Neural crest cell (in vitro differentiated cells): ENCODE measurements at regions not wholly inside any gene's neighbourhood (a gene's known extent, or its start where the extent isn't known, plus 50 kb on each side); places are given as distances from the start of the nearest gene placed in this dataset.

Source experiments
- DNase-seq: peaks from one replicate; pipeline ENCODE4 v3.0.0; 2021; ENCODE audit warnings: low read depth, mixed read lengths, low spot score
- H3K27ac Mint-ChIP-seq: one replicate; pipeline ENCODE4 v1.8.0; 2021; ENCODE audit warnings: mild to moderate bottlenecking, mixed read lengths; ENCODE audit not compliant: unreplicated experiment
- H3K27me3 Mint-ChIP-seq: 2 replicates; pipeline ENCODE4 v1.8.0; 2021; ENCODE audit warnings: low read depth, mild to moderate bottlenecking, mixed read lengths
- H3K36me3 Mint-ChIP-seq: 2 replicates; pipeline ENCODE4 v1.8.0; 2021; ENCODE audit warnings: low read depth, mild to moderate bottlenecking, mixed read lengths
- H3K4me1 Mint-ChIP-seq: 2 replicates; pipeline ENCODE4 v1.8.0; 2021; ENCODE audit warnings: mixed read lengths
- H3K4me3 Mint-ChIP-seq: one replicate; pipeline ENCODE4 v1.8.0; 2021; ENCODE audit warnings: mild to moderate bottlenecking, mixed read lengths
- H3K9me3 Mint-ChIP-seq: 2 replicates; pipeline ENCODE4 v1.8.0; 2021; ENCODE audit warnings: mixed read lengths
- TF ChIP-seq, protein P1 (sequence below): fragments of 200-600 bp; sonication (generic); conservative IDR thresholded peaks from 2 replicates; pipeline ENCODE4 v1.5.0; 2021; ENCODE audit warnings: antibody characterized with exemption, mild to moderate bottlenecking

DNA sequence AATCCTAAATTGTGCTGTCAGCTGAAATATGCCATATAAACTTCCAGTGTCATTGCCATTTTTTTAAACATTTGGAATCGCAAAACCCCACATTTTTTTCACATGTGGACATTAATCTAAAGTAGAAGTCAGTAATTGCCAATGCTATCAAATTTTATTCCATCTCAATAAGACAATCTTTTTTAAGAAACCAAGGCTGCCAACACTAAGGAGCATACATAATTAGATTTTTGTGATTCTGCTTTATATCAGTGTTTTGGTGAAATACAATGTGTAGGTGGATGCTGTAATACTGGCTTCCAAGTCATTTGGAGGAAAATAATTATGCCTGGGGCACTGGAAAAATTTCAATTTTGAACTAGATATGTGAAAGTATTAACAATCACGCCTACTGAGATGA lies 256.7 kb downstream of the ZPLD1 start:
- TF ChIP-seq, protein P1, sequence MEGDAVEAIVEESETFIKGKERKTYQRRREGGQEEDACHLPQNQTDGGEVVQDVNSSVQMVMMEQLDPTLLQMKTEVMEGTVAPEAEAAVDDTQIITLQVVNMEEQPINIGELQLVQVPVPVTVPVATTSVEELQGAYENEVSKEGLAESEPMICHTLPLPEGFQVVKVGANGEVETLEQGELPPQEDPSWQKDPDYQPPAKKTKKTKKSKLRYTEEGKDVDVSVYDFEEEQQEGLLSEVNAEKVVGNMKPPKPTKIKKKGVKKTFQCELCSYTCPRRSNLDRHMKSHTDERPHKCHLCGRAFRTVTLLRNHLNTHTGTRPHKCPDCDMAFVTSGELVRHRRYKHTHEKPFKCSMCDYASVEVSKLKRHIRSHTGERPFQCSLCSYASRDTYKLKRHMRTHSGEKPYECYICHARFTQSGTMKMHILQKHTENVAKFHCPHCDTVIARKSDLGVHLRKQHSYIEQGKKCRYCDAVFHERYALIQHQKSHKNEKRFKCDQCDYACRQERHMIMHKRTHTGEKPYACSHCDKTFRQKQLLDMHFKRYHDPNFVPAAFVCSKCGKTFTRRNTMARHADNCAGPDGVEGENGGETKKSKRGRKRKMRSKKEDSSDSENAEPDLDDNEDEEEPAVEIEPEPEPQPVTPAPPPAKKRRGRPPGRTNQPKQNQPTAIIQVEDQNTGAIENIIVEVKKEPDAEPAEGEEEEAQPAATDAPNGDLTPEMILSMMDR: no peak
- Mint-ChIP-seq H3K27me3 (no peaks in the 10 kb centered on the region), H3K4me3 (no peak overlapping the region), H3K4me1 (no peaks in the 10 kb centered on the region), H3K27ac (no peak overlapping the region), H3K9me3 (peaks cover 4% of the 10 kb centered on the region), H3K36me3 (peaks cover 4% of the 10 kb centered on the region)
- no peak for DNase-seq

DNA sequence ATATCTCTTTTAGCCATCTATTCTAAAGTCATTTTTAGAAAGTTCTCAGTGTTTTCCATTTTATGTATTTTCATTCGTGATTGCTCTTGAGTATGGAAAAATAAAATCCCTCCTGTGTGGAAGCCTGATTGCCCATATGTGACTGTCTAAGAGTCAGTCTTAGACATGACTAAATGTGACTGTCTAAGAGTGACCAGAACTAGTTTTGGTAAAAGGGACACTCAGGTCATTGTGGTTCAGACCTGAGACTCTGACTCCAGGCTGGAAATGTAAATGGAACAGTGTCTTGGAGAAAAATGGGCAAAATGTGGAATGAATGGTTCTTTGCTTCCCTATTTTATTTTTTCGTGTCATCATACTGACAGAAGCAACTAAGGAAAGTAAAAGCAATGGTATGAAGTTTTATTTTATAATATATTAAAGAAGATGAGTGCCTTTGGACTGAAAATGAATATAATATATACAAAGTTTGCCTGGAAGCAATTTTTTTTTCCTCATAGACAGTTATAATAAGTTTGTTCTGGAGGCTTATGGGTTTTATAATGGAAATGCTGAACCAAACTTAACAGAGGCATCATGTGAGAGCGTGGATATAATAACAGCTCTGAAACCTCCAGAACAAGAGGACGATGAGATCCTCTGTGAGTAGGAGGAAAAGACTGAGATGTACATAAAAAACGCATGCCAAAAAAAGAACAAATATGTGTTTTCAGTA lies 264.4 kb downstream of the ZPLD1 start:
- Mint-ChIP-seq H3K4me3 (no peak overlapping the region), H3K27ac (no peak overlapping the region), H3K36me3 (no peaks in the 10 kb centered on the region), H3K4me1 (no peaks in the 10 kb centered on the region), H3K27me3 (no peaks in the 10 kb centered on the region), H3K9me3 (no peaks in the 10 kb centered on the region)
- TF ChIP-seq, protein P1: no peak
- no peak for DNase-seq

DNA sequence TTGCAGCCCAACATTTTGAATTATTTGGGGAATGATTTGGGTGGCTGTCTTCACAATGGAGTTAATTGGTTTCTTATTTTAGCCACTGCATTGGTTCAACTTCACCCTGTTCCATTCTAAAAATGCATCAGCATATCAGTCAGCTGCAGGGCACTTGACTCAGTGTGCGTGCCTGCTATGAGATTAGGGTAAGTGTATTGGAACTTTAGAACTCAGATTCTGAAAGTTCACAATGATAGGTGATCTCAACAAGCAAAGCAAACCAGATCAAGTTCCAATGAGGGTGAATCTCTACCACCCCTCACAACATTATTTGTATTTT lies 265.0 kb downstream of the ZPLD1 start:
- Mint-ChIP-seq H3K36me3 (no peaks in the 10 kb centered on the region), H3K27me3 (no peaks in the 10 kb centered on the region), H3K27ac (no peak overlapping the region), H3K4me1 (no peaks in the 10 kb centered on the region), H3K9me3 (no peaks in the 10 kb centered on the region), H3K4me3 (no peak overlapping the region)
- TF ChIP-seq, protein P1: no peak
- no peak for DNase-seq

DNA sequence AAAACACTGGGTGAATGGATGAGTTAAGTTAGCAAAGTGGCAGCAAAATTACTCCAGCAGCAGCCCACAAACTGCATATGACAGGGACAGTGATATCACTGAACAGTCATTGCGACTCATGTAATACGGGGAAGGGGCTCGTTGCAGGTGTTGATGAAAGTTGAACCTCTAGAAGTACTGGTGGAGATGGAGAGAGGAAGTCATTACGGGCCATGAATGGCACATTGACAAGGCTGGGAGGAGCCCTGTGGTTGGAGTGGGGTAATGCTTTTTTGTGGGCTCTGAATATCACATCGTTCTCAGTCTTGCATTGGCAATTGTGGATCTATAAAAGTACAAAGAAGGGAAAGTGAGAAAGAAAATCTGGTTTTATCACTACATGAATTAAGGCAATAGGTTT lies 278.1 kb downstream of the ZPLD1 start:
- H3K9me3 Mint-ChIP-seq: no peaks in the 10 kb centered on the region
- H3K36me3 Mint-ChIP-seq: no peaks in the 10 kb centered on the region
- no peak overlapping the region for H3K4me3 Mint-ChIP-seq
- no peaks in the 10 kb centered on the region for H3K27me3 Mint-ChIP-seq
- no peak overlapping the region for H3K27ac Mint-ChIP-seq
- no peak for DNase-seq
- TF ChIP-seq, protein P1: no peak
- H3K4me1 Mint-ChIP-seq: no peaks in the 10 kb centered on the region

DNA sequence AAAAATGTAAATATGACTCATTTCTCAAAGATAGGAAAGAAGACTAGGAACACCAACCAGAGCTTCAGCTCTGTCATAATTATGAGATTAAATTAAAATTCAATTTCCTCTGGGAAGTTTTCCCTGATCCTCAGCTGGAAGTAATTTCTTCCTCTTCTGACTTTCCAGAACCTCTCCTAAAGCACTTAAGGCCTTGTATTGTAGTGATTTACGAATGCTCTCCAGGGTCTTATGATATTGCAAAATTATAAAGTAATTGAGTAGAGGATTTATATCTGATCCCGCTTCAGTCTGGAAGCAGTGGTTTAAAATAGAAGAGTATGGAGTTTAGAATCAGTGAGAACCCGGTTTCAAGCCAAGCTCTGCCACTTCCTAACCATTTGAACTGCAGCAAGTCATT lies 279.8 kb downstream of the ZPLD1 start:
- no peaks in the 10 kb centered on the region for H3K36me3 Mint-ChIP-seq
- no peak overlapping the region for H3K4me3 Mint-ChIP-seq
- TF ChIP-seq, protein P1: no peak
- DNase-seq: no peak
- H3K27ac Mint-ChIP-seq: peak overlapping the region; percentile 8
- no peaks in the 10 kb centered on the region for H3K9me3 Mint-ChIP-seq
- H3K4me1 Mint-ChIP-seq: no peaks in the 10 kb centered on the region
- H3K27me3 Mint-ChIP-seq: no peaks in the 10 kb centered on the region
